C4-2B (cell line): ENCODE measurements at regions not wholly inside any gene's neighbourhood (a gene's known extent, or its start where the extent isn't known, plus 50 kb on each side); places are given as distances from the start of the nearest gene placed in this dataset.

ENCODE experiments used
- H3K27ac ChIP-seq: fragments of 450-650 bp; 2 replicates; pipeline ENCODE4 v1.5.1; 2017
- ZFX ChIP-seq: fragments of 450-650 bp; IDR thresholded peaks from 2 replicates; pipeline ENCODE4 v1.6.1; 2017
- TF ChIP-seq, protein P1 (sequence below): fragments of 450-650 bp; conservative IDR thresholded peaks from 2 replicates; pipeline ENCODE4 v1.5.1; 2017; ENCODE audit warnings: mild to moderate bottlenecking

DNA sequence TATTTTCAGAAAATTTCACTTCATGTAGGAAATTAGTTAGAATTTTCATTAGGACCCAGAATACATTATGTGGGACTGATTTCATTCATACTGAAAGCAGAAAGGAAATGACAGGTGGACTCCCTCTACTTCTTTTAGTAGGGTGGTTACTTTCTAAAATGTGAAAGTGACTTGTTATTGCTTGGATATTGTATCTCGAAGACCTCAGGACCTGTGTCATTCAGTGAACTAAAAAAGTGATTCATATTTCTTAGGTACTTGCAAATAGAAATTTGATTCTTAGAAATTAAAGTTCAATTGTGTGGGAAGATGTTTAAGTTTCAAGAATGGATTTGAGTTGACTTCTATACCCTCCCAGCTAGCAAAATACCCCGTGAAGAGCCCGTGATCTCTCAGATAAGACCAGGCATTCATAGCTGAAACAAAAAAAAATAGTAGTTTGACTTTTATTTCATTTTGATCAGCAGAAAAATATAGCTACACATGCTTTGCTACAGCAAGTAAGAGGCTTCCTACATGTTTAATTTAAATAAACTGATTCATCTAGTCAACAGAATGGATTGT lies 1037.1 kb downstream of the GATA3 start:
- no peak overlapping the region for H3K27ac ChIP-seq
- TF ChIP-seq ZFX: no peak
- TF ChIP-seq, protein P1, sequence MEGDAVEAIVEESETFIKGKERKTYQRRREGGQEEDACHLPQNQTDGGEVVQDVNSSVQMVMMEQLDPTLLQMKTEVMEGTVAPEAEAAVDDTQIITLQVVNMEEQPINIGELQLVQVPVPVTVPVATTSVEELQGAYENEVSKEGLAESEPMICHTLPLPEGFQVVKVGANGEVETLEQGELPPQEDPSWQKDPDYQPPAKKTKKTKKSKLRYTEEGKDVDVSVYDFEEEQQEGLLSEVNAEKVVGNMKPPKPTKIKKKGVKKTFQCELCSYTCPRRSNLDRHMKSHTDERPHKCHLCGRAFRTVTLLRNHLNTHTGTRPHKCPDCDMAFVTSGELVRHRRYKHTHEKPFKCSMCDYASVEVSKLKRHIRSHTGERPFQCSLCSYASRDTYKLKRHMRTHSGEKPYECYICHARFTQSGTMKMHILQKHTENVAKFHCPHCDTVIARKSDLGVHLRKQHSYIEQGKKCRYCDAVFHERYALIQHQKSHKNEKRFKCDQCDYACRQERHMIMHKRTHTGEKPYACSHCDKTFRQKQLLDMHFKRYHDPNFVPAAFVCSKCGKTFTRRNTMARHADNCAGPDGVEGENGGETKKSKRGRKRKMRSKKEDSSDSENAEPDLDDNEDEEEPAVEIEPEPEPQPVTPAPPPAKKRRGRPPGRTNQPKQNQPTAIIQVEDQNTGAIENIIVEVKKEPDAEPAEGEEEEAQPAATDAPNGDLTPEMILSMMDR: no peak

DNA sequence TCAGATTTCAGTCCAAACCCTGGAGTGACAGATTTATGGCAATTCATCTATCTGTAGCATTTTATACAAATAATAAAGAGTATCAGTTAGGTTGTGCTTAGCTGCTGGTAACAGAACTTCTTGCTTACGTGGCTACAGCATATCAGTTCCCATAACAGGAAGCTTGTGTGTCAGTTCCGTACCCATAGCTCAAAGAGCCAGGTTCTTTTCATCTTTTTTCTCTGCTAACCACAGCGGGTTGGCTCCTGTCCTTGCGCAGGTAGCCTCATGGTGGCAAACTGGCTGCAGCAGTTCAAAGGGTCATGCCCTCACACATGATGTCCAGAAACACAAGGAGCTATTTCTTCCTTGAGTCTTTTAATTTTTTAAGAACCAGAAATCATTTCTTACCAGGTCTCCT lies 1041.8 kb downstream of the GATA3 start:
- no peak for TF ChIP-seq ZFX
- TF ChIP-seq, protein P1: no peak
- no peak overlapping the region for H3K27ac ChIP-seq

DNA sequence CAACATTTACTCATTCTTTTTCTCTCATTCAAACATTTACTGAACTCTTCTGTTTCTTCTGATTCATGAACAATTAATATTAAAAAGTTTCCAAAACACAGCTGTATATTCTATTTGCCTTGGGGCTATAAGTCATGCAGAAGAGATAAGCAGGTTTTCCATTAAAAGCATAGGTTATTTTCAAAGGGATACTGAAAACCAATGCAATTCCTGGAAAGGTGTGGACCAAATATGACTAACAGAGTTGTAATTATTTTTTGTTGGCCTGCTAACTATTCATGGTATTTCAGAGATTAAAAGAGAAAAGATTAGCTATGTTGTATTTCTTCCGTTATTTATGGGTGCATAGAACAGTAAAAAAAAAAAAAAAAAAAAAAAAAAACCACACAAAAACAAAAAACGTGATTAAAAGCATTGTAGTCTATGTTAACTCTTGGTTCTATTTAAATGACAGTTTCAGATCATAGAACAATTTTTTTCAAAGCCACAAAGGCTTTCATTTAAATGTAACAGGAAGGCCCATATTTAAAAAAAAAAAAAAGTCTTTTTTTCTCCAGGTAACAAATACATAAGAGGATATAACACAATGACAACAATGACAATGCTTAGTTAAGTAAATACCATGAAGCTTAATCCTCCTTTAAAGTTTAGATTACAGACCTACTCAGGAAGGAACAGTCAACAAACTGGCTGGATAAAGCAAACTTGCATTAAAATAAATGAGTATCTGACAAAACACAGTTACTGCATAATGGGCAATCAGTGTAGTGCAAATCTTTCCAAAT lies 1042.9 kb downstream of the GATA3 start:
- no peak overlapping the region for H3K27ac ChIP-seq
- TF ChIP-seq, protein P1: no peak
- no peak for TF ChIP-seq ZFX

DNA sequence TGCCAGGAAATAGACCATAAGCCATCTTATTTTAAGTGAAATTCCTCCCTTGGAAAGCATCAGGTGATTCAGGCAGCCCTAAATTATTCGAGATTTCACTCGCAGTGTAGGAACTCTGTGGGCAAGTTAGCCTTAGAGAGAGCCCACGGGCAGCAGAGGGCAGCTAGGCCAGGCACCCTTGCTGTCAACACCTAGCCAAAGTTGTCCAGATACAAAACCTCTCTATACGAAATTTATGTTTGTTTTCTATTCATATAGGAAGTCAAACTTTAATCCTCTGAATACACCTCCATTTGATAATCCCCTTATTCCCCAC lies 1043.5 kb downstream of the GATA3 start:
- TF ChIP-seq, protein P1: no peak
- TF ChIP-seq ZFX: no peak
- H3K27ac ChIP-seq: no peak overlapping the region

DNA sequence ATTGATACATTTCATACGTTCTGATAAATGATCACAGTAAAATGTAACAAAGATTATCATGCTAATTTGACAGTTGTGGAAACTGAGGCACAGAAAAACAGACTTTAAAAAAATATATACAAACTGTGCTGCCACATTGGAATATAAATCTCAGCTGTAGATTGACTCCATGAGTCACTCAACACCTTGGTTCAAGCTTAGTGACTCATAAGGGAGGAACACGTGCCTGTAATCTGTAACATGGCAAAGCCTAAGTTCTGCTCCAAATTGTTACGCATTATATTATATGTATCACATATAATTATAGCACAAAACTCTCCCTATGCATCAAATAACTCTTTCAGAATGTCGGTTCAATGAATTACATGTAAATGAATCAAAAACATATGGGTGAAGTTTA lies 1047.5 kb downstream of the GATA3 start:
- H3K27ac ChIP-seq: no peak overlapping the region

DNA sequence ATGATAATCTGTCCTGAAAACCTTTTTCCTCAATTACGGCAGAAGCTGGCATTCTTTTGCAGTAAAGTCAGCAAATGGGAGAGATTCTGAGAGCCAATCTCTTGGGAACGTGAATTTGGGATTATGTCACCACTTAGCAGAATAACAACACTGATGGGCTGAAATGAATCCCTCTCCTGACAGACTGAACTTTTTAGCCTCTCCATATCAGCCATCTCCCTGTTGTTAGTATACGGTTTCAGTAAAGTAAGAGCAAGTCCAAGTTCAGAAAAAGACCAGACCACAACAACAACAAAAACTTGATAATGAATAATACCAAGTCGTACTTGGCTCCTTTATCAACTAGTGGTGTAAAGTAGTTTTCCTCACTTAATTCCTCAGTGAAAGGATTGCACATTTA lies 1048.8 kb downstream of the GATA3 start:
- no peak overlapping the region for H3K27ac ChIP-seq
- TF ChIP-seq, protein P1: no peak
- no peak for TF ChIP-seq ZFX

More for the DNA sequence above, 1047.5 kb downstream of the GATA3 start:
- TF ChIP-seq ZFX: no peak
- TF ChIP-seq, protein P1: no peak

DNA sequence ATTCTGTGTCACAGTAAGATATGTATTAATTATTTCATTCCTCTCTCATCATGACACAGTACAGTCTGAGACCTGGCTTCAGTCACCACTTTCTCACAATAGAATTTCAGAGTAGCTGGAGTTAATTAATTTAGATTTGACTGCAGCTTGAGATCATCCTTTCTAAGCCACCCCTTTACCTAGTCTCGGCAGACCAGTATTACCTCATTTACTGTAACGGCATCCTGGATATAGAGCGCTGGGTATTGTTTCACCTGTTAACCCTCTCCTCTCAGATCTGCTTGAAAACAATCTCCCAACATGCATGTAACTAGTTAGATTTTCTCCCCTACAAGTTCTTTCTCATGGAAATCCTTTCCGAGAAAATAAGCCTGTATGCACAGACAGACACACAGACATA lies 1057.5 kb downstream of the GATA3 start:
- H3K27ac ChIP-seq: no peak overlapping the region
- TF ChIP-seq, protein P1: no peak
- no peak for TF ChIP-seq ZFX
